Activated CD4-positive, CD25-positive, alpha-beta regulatory T cell treated with anti-CD3 and anti-CD28 coated beads, Interleukin-2, amount 50 U/mL, for 72 hours (primary cell): ENCODE measurements at regions not wholly inside any gene's neighbourhood (a gene's known extent, or its start where the extent isn't known, plus 50 kb on each side); places are given as distances from the start of the nearest gene placed in this dataset.

Source experiments
- DNase-seq: peaks from one replicate; pipeline ENCODE4 v3.0.0; 2021

DNA sequence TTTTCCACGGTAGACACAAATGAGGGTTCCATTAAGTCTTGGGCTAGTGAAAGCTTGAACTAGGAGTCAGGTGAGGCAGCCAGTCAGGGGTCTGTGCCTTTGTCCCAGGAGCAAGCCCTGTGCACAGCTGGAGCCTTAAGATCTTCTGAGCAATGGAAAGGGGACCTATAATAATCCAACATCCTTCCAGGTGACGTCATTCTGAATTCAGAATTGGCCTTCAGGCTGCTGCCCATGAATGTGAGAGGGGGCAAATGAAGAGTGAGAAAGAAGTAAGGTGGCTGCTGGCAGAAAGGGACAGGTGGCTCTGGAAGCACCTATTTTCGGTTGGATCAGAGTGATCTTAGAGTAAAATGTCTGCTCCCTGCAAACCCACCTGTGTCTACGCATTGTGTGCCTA lies 488.1 kb upstream of the CDH5 start:
- DNase-seq: no peak

DNA sequence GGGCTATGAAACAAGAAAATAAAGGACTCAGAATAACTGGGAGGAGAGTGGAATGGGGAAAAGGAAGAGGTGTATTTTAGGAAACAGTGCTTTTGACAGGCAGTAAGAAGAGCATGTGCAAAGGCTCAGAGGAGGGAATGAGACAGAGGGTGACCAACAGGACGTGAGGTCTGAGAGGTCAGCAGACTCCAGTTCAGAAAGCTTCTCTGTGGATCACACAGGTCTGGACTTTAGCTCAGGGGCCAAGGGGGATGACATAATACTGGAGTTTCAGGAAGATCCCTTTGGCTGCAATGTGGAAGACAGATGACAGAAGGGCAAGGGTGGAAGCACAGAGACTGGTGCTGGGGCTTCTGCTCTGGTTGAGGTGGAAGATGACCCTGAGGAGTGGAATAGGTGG lies 489.9 kb upstream of the CDH5 start:
- DNase-seq: no peak

DNA sequence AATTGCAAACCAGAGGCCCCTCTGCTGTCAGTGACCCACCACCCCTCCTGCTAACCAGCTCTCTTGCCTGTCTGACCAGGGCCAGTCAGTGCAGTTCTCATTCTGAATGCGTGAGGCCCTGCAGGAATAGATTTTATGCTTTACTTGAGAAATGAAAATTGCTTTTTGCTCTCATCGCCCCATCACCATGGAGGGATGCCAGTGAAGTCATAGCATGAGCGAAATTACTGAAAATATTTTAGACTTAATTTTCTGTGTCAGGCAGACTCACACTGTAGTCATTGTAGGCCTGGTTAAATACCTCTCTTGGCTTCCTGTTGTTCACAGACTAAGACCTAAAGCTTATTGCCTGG lies 490.5 kb upstream of the CDH5 start:
- DNase-seq: no peak

DNA sequence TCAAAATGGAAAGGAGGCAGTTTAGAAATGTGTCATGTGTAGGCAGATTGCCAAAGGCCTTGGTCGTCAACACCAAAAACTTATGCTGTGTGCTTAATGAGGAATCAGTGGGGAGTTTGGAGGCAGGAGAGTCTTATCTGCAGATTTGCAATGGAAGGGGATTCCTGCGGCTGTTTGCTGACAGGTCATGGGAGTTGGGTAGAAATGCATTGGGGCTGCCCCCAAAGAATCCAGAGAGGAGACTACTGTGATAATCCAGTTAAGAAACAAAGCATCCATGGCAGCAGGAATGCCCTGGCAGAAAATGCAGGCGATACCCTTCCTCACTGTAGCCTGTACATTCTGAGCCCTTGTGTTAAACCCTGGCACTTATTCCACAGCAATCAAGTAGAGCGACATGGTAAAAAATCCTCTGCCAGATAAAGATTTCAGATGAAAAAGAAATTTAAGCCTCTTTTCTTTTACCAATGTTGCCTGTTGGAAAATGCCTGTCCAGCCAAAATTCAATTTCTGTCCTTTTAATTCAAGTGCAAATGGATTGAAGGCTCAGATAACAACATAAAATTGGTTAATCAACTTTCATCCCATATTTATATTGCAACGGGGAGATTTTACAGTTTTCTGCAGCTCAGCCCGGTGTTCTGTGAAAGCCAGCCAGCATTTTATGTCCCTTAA lies 491.0 kb upstream of the CDH5 start:
- DNase-seq: no peak

DNA sequence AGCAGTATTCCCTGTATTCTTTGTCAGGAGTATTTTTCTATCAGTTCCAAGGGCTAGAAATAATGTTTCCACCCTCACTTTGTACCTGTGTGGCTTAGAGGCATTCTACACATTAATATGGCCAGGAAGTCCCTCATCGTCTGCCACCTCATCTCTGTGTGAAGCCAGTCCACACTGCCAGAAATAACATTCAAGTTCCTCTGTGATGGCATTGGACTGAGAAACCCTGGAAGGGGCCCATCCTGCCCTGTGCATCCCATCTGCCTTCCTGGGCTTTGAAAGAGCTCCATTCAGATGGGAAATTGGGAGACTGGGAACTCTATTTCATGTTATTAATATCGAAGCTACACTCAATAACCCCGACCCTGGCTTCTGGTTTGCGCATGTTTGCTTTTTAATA lies 497.2 kb upstream of the CDH5 start:
- DNase-seq: no peak

DNA sequence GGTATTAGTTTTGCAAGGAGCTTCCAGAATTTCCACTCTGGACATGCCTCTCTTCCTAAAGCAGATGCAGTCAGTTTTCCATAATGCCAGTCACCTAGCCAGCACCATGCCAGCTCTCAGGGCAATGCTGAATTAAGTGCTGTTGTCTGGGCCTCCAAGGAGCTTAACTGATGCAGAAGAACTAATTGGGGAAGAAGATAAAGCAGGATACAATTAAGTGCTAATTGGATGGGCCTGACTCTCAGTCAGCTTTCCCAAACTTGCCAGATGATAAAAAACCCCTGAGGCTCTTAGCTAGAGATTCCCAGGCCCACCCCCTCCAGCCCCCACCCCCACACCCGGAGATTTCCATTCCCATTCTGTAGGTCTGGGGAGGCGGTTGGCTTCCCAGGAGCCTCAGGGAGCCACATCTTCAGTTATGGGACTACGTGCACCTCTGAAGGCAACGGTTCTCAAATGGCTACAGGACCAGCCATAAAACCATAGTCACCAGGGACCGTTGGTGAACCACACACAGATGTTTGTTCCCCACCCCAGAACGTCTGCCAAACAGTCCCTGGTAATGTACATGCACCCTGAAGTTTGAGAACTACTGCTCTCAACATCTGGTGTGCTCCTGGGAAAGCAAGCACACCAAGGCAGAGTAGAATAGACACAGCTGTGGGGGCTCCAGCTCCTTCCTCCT lies 499.1 kb upstream of the CDH5 start:
- DNase-seq: no peak

DNA sequence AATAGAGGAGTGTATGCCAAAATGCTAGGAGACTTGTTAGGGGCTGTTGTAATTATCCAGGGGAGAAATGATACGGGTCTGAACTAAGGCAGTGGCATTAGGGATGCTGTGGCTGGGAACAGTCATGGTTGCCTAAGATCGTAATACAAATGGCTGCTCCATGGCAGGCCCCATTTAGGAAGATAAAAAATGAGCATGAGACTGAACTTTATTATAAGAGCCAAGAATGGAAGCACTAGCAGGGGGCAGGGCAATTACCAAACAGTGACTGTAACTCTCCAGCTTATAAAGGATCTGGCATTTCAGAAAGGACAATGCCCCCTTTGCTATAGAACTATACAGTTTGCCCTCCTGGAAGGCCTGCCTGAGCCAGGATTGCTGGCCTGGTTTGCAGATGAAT lies 503.3 kb upstream of the CDH5 start:
- DNase-seq: no peak

DNA sequence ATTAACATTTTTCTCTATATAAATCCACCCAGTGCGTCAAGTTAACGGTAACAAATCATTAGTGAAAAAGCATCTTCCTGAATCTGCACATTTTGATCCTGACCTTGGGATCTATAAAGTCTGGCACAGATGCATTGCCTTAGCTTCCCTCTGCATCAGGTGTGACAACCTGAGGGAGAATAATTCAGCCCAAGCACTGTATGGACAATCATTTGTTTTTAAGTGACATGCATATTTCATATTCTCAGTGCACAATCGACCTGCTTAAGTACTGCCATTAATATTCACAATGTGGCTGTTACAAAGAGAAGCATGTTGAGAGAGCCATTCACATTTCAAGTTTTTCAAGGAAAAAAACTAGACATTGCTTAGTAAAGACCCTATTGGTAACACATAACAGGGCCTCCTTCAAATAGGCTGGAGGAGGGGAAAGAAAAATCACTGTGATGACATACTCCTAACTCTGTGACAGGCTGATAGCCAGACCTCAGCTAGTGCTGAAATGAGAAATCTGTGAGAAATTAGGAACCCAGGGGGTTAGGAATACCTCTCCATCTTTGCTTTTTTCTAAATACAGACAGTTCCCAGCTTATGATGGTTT lies 505.3 kb upstream of the CDH5 start:
- DNase-seq: no peak

DNA sequence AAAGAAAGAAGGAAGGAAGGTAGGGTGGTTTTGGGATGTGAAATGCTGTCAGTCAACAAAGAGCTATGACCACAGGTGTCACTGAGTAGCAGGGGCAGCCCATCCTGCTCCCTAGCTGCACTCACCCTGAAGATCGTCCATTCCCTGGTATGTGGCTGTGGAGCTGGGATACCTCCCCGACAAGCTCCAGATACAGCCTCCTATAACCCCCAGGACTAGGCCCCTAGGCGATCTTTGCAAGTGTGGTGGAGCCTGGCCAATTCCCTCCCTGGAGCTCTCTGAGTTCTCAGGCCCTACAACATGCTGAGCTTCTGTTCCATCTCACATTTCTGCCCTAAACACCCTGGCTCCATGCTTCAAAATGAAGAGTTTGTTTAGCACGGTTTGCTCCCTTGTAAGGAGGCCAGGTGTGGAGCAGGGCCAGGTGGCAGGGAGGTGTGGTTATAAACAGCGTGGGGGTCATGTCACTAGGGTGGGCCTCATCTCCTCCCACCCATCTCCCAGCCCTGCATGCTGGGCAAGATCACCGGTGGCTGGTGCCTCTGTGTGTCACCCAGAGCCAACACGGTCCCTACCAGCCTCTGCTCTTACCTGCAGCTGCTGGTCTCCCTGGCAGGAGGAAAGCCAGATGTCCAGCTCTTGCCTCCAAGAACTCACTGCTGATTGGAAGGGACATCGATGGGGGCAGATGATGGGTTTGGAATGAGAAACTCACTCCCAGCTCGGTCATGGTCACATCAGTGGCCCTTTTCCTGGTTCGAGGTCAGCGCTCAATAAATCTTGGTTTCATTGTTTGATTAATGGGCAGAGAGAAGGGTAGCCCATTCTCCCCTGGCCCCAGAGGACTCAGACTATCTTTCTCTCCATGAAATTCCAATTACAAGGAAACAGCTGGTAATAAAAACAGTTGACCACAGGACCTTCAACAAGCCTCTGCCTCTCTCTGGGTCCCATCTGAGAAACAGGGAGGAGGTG lies 511.0 kb upstream of the CDH5 start:
- no peak for DNase-seq

DNA sequence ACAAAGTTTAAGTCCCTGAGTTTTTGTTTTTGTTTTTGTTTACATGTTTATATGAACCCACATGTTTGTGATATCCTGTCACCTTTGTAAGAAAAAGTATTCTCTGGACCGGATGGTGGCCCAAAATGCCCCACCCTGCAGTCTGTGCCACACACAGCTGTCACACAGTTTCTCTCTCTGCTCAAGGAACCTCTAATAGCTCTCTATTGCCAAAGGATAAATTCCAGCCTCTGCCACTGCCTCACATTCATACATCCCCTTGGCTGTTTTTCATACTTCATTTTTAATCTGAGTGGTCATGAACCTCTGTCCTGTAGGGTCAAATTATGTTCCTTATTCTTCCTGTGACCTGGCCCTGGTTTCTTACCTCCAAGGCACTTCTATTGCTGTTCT lies 520.3 kb upstream of the CDH5 start:
- no peak for DNase-seq

DNA sequence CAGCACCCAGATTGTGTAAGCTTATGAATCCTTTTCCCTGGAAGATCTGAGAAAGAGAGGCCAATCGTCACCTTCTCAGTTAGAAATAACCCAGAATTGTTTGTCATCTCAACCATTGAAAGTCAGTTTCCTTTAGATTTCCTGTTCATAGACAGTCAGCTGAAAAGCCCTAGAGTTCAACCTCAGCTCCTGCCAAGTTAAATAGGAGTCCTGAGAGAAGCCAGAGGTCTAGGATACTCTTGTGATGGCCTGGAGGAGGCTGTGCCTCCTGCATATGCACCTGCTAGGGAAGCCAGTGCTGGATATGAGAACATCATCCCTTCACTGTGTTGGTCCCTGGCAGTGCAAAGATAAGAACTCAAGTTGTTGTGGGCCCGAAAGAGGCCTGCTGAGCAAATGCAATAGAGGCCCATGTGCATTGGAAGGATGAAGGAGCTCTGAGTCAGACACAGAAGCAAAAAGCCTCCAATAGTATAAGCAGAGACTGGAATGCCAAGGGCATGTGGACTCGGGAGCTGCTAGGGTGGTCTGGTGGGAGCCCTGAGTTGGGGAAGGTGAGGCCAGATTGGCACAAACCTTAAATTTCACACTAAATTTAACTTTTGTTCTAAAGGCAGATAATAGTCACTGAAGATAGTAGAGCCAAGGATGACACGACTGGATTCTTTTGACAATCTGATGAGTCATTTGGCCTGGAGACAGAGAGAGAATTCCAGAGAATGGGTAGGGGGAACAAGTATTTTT lies 520.9 kb upstream of the CDH5 start:
- no peak for DNase-seq

DNA sequence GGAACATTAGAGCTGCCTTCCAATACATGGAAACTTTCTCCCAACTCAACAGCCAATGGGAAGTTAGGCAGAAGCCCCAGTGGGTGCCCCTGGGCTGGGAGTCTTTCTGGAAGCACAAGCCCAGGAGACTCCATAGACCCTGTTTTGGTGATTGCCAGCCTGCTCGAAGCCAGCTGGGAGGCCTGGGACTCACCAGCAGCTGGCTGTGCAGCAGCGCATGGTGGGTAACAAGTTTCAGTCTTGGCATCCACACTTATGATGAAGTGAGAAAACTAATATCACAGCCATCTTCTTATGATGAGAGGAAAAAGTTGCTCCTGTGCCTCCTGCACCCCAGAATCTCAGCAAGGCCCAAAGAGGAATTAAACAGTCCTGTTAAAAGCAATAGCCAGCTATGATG lies 522.5 kb upstream of the CDH5 start:
- no peak for DNase-seq

DNA sequence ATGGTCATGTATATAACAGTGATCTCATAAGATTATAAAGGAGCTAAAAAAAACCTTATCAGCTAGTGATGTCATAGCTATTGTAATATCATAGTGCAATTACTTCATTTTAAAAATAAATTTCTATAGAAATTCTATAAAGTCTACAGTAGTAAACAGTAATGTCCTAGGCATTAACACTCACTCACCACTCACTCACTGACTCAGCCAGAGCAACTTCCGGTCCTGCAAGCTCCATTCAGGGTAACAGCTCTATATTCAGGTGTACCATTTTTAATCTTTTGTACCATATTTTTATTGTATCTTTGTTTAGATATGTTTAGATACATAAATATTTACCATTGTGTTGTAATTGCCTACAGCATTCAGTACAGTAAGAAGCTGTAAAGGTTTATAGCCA lies 524.4 kb upstream of the CDH5 start:
- DNase-seq: no peak

DNA sequence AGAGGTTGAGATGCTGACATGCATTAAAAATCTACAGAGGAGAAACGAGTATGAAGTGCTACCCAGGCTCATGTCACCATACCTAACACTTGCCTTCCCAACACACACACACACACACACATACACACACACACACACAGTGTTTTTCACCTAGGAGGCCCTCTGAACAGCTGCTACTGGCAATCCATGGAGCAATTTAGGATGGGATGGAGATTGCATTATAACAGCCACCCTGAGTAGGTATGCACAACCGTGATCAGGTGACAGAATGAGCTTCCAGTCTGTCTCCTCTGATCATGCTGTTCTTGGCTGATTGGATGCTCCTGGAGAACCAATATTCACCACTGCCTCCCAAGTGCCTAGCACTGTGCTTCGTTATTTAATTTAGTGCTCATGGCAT lies 528.5 kb upstream of the CDH5 start:
- no peak for DNase-seq

DNA sequence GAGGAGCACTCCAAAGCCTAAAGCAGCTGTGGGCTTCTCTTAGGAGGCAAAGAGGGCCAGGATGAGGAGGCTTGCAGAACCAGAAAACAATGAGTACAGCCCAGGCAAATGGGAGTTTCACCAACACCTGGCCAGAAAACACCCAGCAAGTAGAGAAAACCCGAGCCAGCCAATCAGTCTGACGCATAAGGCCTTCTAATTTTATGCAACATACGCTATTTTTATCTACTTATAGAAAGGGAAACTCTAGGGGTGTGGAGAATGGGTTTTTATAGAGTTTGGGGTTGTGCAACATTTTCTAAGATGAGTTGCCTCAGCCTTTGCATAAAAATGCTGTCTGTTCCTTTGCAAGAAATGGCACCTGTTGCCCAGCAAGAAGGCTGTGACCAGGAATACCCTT lies 529.0 kb upstream of the CDH5 start:
- no peak for DNase-seq

DNA sequence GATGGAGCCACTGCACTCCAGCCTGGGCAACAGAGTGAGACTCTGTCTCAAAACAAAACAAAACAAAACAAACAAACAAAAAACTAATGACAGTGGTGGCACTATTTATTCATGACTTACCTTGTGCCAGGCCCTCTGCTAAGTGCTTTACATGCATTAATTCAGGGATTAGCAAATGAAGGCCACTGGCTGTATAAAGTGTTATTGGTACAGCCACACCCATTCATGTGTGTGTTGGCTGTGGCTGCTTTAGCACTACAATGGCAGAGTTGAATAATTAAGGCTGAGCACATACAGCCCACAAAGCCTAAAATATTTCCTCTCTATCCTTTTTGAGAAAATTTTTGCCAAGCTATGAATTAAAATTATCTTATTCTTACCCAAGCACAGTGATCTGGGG lies 531.8 kb upstream of the CDH5 start:
- no peak for DNase-seq

DNA sequence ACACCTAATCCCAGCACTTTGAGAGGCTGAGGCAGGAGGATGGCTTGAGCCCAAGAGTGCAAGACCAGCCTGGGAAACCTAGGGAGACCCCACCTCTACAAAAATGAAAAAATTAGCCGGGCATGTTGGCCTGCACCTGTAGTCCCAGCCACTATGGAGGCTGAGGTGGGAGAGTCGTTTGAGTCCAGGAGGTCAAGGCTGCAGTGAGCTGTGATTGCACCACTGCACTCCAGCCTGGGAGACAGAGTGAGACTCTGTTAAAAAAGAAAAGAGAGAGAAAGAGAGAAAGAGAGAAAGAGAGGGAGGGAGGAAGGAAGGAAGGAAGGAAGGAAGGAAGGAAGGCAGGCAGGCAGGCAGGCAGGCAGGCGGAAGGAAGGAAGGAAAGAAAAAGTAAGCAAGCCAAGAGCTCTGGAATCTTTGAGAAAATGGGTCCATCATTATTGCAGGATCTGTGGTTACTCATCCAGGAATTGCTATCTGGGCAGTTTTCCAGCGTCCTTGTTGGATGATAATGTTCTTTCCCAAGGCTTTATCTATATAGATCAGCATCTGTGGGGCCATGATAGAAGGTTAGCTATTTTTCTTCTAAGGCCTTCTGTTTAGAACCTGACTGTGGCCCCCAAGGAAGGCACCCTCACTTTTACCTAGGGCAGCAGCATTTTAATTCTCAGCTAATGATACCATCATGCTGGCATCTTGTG lies 533.2 kb upstream of the CDH5 start:
- DNase-seq: no peak

DNA sequence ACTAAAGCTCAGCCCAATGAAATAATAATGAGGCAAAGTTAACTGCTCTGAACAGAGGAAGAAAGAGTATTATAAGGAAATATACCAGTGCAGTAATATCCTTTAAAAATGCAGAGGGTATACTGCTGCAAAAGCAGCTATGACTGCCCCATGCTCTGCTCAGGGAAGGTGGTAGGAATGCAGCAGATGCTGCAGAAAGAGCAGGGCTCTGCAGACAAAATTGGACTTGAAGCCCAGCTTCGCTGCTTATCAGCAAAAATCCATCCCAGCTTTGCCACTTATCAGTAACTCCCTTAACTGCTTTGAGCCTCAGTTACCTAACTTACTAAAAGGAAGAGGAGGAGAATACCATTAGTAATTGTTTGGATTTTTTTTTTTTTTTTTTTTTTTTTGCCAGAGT lies 533.8 kb upstream of the CDH5 start:
- DNase-seq: no peak

DNA sequence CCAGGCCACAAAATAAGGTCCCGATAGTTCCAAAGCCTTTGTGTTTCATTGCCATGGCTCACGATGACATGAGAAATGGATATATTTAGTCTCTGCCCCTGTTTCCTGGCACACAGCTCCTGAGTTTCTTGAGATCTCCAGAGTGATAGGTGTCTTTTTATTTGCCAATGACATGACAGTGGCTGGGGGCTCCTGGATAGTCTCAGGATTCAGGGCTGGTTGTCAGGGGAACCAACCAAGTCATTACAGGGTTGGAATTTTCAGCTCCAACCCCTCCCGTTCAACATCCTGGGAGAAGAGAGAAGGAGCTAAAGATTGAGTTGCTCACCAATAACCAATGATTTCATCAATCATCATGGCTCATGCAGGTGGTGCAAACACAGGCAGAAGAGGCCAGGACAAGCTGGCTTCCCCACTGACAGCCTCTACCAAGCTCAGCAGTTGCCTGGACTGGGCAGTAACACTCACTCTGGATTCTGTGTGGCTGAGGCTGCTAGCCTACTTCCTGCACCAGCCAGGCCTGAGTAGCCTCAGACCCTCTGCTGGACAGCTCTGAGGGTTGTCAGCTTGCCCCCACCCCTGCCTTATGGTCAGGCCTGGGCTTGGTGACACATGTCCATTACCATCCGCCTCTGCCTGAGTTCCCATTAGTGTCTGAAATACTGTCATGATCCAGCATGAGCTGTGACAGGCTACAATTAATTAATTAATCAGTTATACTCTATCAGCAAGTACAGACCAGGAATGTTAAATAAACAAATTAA lies 534.4 kb upstream of the CDH5 start:
- DNase-seq: no peak

DNA sequence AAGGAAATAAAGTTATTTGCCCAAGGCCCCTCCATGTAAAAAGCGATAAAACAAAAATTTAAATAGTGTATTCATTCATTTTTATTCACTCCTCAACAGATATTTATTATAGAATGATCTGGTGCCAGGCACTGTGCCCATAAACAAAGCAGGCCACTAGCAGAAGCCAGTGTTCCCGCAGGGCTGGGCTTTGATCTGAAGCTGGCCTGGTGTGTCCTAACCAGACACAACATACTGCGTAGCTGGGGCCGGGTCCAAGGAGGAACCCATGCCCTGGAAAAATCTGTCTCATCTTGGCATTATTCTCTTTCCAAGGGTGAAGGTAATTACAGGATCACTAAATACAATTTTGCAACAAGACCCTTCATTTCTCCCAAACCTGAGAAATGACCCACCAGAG lies 537.4 kb upstream of the CDH5 start:
- no peak for DNase-seq

DNA sequence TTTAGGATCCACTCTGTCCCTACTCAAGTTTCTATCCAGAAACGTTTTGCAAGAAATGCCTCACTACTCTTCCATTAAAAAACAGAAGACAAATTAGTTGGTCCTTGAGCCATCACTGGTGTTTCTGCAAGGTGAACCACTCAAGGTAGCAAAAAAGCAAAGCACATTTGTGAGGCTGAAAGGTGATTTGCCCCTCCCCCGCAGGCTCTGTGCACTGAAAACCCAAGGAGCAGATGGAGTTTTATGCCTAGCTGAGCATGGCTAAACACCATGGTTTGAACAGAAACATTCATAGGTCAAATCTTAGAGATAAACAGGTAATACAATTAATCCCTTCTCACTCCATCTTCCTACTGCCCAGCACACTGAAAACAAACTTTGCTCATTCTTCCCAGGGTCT lies 538.2 kb upstream of the CDH5 start:
- no peak for DNase-seq
